SK-N-SH treated with all-trans-retinoic acid at 6 μM for 48 hours (cell line): ENCODE measurements at regions not wholly inside any gene's neighbourhood (a gene's known extent, or its start where the extent isn't known, plus 50 kb on each side); places are given as distances from the start of the nearest gene placed in this dataset.

ENCODE experiments used
- ARNTL ChIP-seq: fragments of 450-650 bp; formaldehyde crosslinking; IDR thresholded peaks from 2 replicates; pipeline ENCODE4 v1.5.0; 2020; ENCODE audit warnings: low read depth, mild to moderate bottlenecking, moderate library complexity, borderline replicate concordance
- CREB5 ChIP-seq: fragments of 250-450 bp; sonication (Bioruptor Pico); IDR thresholded peaks from 2 replicates; pipeline ENCODE4 v1.5.1; 2020; ENCODE audit warnings: low read depth, mild to moderate bottlenecking, moderate library complexity
- CSDC2 ChIP-seq: fragments of 250-450 bp; sonication (Bioruptor Pico); IDR thresholded peaks from 2 replicates; pipeline ENCODE4 v1.5.0; 2020; ENCODE audit warnings: mild to moderate bottlenecking, moderate library complexity
- CSRNP3 ChIP-seq: fragments of 250-450 bp; sonication (Bioruptor Pico); IDR thresholded peaks from 2 replicates; pipeline ENCODE4 v1.5.1; 2021; ENCODE audit warnings: mild to moderate bottlenecking, moderate library complexity
- GLIS3 ChIP-seq: fragments of 250-450 bp; sonication (Bioruptor Pico); IDR thresholded peaks from 2 replicates; pipeline ENCODE4 v1.5.0; 2020; ENCODE audit warnings: mild to moderate bottlenecking, moderate library complexity
- PATZ1 ChIP-seq: fragments of 250-450 bp; sonication (Bioruptor Pico); IDR thresholded peaks from 2 replicates; pipeline ENCODE4 v1.8.0; 2020; ENCODE audit warnings: mild to moderate bottlenecking, moderate library complexity, borderline replicate concordance
- PPARA ChIP-seq: fragments of 250-450 bp; sonication (Bioruptor Pico); IDR thresholded peaks from 2 replicates; pipeline ENCODE4 v1.5.0; 2020; ENCODE audit warnings: mild to moderate bottlenecking, borderline replicate concordance
- RARB ChIP-seq: fragments of 250-450 bp; sonication (Bioruptor Pico); IDR thresholded peaks from 2 replicates; pipeline ENCODE4 v1.8.0; 2021; ENCODE audit warnings: mild to moderate bottlenecking, moderate library complexity
- TSHZ2 ChIP-seq: fragments of 250-450 bp; sonication (Bioruptor Pico); IDR thresholded peaks from 2 replicates; pipeline ENCODE4 v1.5.0; 2020; ENCODE audit warnings: mild to moderate bottlenecking, moderate library complexity
- ZC3H10 ChIP-seq: fragments of 250-450 bp; sonication (Bioruptor Pico); IDR thresholded peaks from 2 replicates; pipeline ENCODE4 v1.5.1; 2021; ENCODE audit warnings: mild to moderate bottlenecking, moderate library complexity
- ZFP3 ChIP-seq: fragments of 250-450 bp; sonication (Bioruptor Pico); IDR thresholded peaks from 2 replicates; pipeline ENCODE4 v1.5.0; 2020; ENCODE audit warnings: mild to moderate bottlenecking, moderate library complexity
- ZNF565 ChIP-seq: fragments of 450-650 bp; formaldehyde crosslinking; conservative IDR thresholded peaks from 2 replicates; pipeline ENCODE4 v1.5.0; 2020; ENCODE audit warnings: low read depth, mild to moderate bottlenecking, moderate library complexity
- ZNF70 ChIP-seq: fragments of 450-650 bp; formaldehyde crosslinking; IDR thresholded peaks from 2 replicates; pipeline ENCODE4 v1.5.0; 2020; ENCODE audit warnings: mild to moderate bottlenecking, moderate library complexity
- ZNF8 ChIP-seq: fragments of 450-650 bp; formaldehyde crosslinking; IDR thresholded peaks from 2 replicates; pipeline ENCODE4 v1.5.0; 2020; ENCODE audit warnings: mild to moderate bottlenecking, moderate library complexity

GRCh38 chr4:17189401-17189720 lies 290.9 kb upstream of the LDB2 start:
- TF ChIP-seq TSHZ2 (CRISPR knock-in tag) (no peak), ZNF565 (CRISPR knock-in tag) (no peak), ZFP3 (CRISPR knock-in tag) (no peak), CSDC2 (CRISPR knock-in tag) (no peak), PATZ1 (CRISPR knock-in tag) (no peak), CREB5 (CRISPR knock-in tag) (no peak), CSRNP3 (CRISPR knock-in tag) (no peak), RARB (no peak), ZNF70 (CRISPR knock-in tag) (no peak), GLIS3 (CRISPR knock-in tag) (no peak), ZNF8 (CRISPR knock-in tag) (no peak), ZC3H10 (CRISPR knock-in tag) (no peak), PPARA (no peak), ARNTL (CRISPR knock-in tag) (no peak)
